GM19463 (cell line): ENCODE measurements at regions not wholly inside any gene's neighbourhood (a gene's known extent, or its start where the extent isn't known, plus 50 kb on each side); places are given as distances from the start of the nearest gene placed in this dataset.

ENCODE experiments used
- ATAC-seq: cut with Tn5 transposase; IDR thresholded peaks from one replicate; pipeline ENCODE4 v1.9.1; 2021; ENCODE audit warnings: mild to moderate bottlenecking, moderate library complexity; ENCODE audit not compliant: unreplicated experiment

GRCh38 chr3:82773207-82773606, 1011.8 kb upstream of the GBE1 start:
- ATAC-seq, result no peak

- ATAC-seq, result no peak
Observed at GRCh38 chr3:82764521-82764920, 1003.1 kb upstream of the GBE1 start.

- ATAC-seq, result no peak
Observed at GRCh38 chr3:82761858-82762257, 1000.4 kb upstream of the GBE1 start.

- ATAC-seq, result no peak
Observed at GRCh38 chr3:82745544-82745943, 984.1 kb upstream of the GBE1 start.

GRCh38 chr3:82743196-82743595, 981.8 kb upstream of the GBE1 start:
- ATAC-seq, result no peak

GRCh38 chr3:82741346-82741745, 979.9 kb upstream of the GBE1 start:
- ATAC-seq, result no peak

GRCh38 chr3:82739390-82739789, 977.9 kb upstream of the GBE1 start:
- no peak for ATAC-seq

- no peak for ATAC-seq
Observed at GRCh38 chr3:82736696-82737277, 975.3 kb upstream of the GBE1 start.

- no peak for ATAC-seq
Observed at GRCh38 chr3:82715091-82715856, 953.8 kb upstream of the GBE1 start.

- no peak for ATAC-seq
Observed at GRCh38 chr3:82707035-82707434, 945.6 kb upstream of the GBE1 start.

- no peak for ATAC-seq
Observed at GRCh38 chr3:82685761-82686160, 924.3 kb upstream of the GBE1 start.

- ATAC-seq, result no peak
Observed at GRCh38 chr3:82676356-82677026, 915.0 kb upstream of the GBE1 start.

- ATAC-seq, result no peak
Observed at GRCh38 chr3:82672966-82673365, 911.5 kb upstream of the GBE1 start.

- no peak for ATAC-seq
Observed at GRCh38 chr3:82671466-82671865, 910.0 kb upstream of the GBE1 start.

GRCh38 chr3:82654708-82655107, 893.3 kb upstream of the GBE1 start:
- no peak for ATAC-seq

- ATAC-seq, result no peak
Observed at GRCh38 chr3:82643948-82644347, 882.5 kb upstream of the GBE1 start.

- no peak for ATAC-seq
Observed at GRCh38 chr3:82641701-82642100, 880.3 kb upstream of the GBE1 start.

GRCh38 chr3:82640254-82640653, 878.8 kb upstream of the GBE1 start:
- no peak for ATAC-seq

GRCh38 chr3:82637574-82637973, 876.1 kb upstream of the GBE1 start:
- ATAC-seq, result no peak

- no peak for ATAC-seq
Observed at GRCh38 chr3:82636177-82636576, 874.7 kb upstream of the GBE1 start.

GRCh38 chr3:82633319-82633718, 871.9 kb upstream of the GBE1 start:
- no peak for ATAC-seq

GRCh38 chr3:82629937-82630336, 868.5 kb upstream of the GBE1 start:
- no peak for ATAC-seq
